Fibroblast of lung (primary cell): ENCODE measurements at regions not wholly inside any gene's neighbourhood (a gene's known extent, or its start where the extent isn't known, plus 50 kb on each side); places are given as distances from the start of the nearest gene placed in this dataset.

Experiments
- DNase-seq, 2 donors: peaks; one replicate each; pipeline versions ENCODE4 v3.0.0 to v3.0.0-alpha.2; 2010; ENCODE audit warnings: low read depth in 2 of 2
- H2AFZ ChIP-seq: 2 replicates; pipeline ENCODE4 v1.5.1; 2012; ENCODE audit warnings: low read length, control low read depth, inconsistent platforms
- H3K27ac ChIP-seq: 2 replicates; pipeline ENCODE4 v1.5.1; 2011; ENCODE audit warnings: low read length, control low read depth; ENCODE audit not compliant: insufficient read depth
- H3K27me3 ChIP-seq: 2 replicates; pipeline ENCODE4 v1.5.1; 2011; ENCODE audit warnings: mild to moderate bottlenecking, low read length; ENCODE audit not compliant: control insufficient read depth, insufficient read depth
- H3K36me3 ChIP-seq: 2 replicates; pipeline ENCODE4 v1.5.1; 2011; ENCODE audit warnings: low read length; ENCODE audit not compliant: control insufficient read depth, insufficient read depth
- H3K4me1 ChIP-seq: 2 replicates; pipeline ENCODE4 v1.5.1; 2011; ENCODE audit warnings: low read length; ENCODE audit not compliant: control insufficient read depth, insufficient read depth; ENCODE audit errors: extremely low read depth
- H3K4me2 ChIP-seq: 2 replicates; pipeline ENCODE4 v1.5.1; 2011; ENCODE audit warnings: low read length, control low read depth; ENCODE audit not compliant: insufficient read depth; ENCODE audit errors: extremely low read depth
- H3K4me3 ChIP-seq, 4 experiments: fragments of 200-600 bp in 1 of 4; sonication (generic) in 1 of 4; replicated peaks in 1 of 4; 2 replicates each; pipeline ENCODE4 v1.5.1; 2011 to 2016; ENCODE audit warnings: low read length in 4 of 4, low read depth in 3 of 4, mild to moderate bottlenecking in 3 of 4, control low read depth in 2 of 4, inconsistent platforms in 1 of 4, mixed read lengths in 1 of 4; ENCODE audit not compliant: insufficient read depth in 1 of 4; ENCODE audit errors: control extremely low read depth in 1 of 4
- H3K79me2 ChIP-seq: 2 replicates; pipeline ENCODE4 v1.5.1; 2012; ENCODE audit warnings: mild to moderate bottlenecking, low read length, inconsistent platforms; ENCODE audit not compliant: control insufficient read depth, insufficient read depth
- H3K9ac ChIP-seq: 2 replicates; pipeline ENCODE4 v1.5.1; 2011; ENCODE audit warnings: mild to moderate bottlenecking, low read length, control low read depth; ENCODE audit not compliant: insufficient read depth
- H3K9me3 ChIP-seq: 2 replicates; pipeline ENCODE4 v1.5.1; 2012; ENCODE audit warnings: low read depth, low read length; ENCODE audit not compliant: control insufficient read depth, insufficient read depth
- H4K20me1 ChIP-seq: 2 replicates; pipeline ENCODE4 v1.5.1; 2011; ENCODE audit warnings: low read length; ENCODE audit not compliant: control insufficient read depth, insufficient read depth; ENCODE audit errors: extremely low read depth
- CTCF ChIP-seq, 2 donors: IDR thresholded peaks in 1 of 2; conservative IDR thresholded peaks in 1 of 2; 1 replicate in 1 of 2; 2 replicates in 1 of 2; pipeline ENCODE4 v1.5.1; 2011 to 2012; ENCODE audit warnings: low read length in 2 of 2, control low read depth in 1 of 2, inconsistent platforms in 1 of 2, low read depth in 1 of 2, mild to moderate bottlenecking in 1 of 2
- EZH2 ChIP-seq: IDR thresholded peaks from 2 replicates; pipeline ENCODE4 v1.5.1; 2012; ENCODE audit warnings: low read length, control low read depth, mild to moderate bottlenecking; ENCODE audit errors: missing control alignments

- no peak for DNase-seq
- Histone ChIP-seq H3K79me2 (no peaks in the 10 kb centered on the region), H3K9ac (no peak overlapping the region), H3K4me2 (no peak overlapping the region), H3K9me3 (no peaks in the 10 kb centered on the region), H3K4me1 (no peaks in the 10 kb centered on the region), H4K20me1 (no peaks in the 10 kb centered on the region), H2AFZ (no peak overlapping the region), H3K4me3 (no peak overlapping the region), H3K27me3 (no peaks in the 10 kb centered on the region), H3K36me3 (no peaks in the 10 kb centered on the region), H3K27ac (no peak overlapping the region)
- TF ChIP-seq EZH2 (no peak), CTCF (conservative IDR thresholded peaks at IDR 0.05 in 1 of 2, IDR thresholded peaks at IDR 0.05 in 1 of 2; ENCODE audit: low read depth in 1 of 2, low read length in 2 of 2) (no peak)
Observed at GRCh38 chr3:94460931-94461330, 398.1 kb downstream of the NSUN3 start.

- Histone ChIP-seq H3K4me2 (no peak overlapping the region), H4K20me1 (no peaks in the 10 kb centered on the region)
Observed at GRCh38 chr3:94462931-94463330, 400.1 kb downstream of the NSUN3 start.

GRCh38 chr3:94472511-94472910, 409.6 kb downstream of the NSUN3 start:
- no peak for DNase-seq
- H3K9ac ChIP-seq: no peak overlapping the region
- no peak overlapping the region for H3K4me2 ChIP-seq
- no peaks in the 10 kb centered on the region for H3K36me3 ChIP-seq
- no peak overlapping the region for H3K4me3 ChIP-seq
- no peaks in the 10 kb centered on the region for H3K27me3 ChIP-seq
- no peaks in the 10 kb centered on the region for H3K79me2 ChIP-seq
- no peak overlapping the region for H2AFZ ChIP-seq
- no peak overlapping the region for H3K27ac ChIP-seq
- H3K9me3 ChIP-seq: no peaks in the 10 kb centered on the region
- H4K20me1 ChIP-seq: no peaks in the 10 kb centered on the region
- TF ChIP-seq CTCF (conservative IDR thresholded peaks at IDR 0.05 in 1 of 2, IDR thresholded peaks at IDR 0.05 in 1 of 2; ENCODE audit: low read depth in 1 of 2, low read length in 2 of 2): no peak
- TF ChIP-seq EZH2: no peak
- H3K4me1 ChIP-seq: no peaks in the 10 kb centered on the region

More at GRCh38 chr3:94462931-94463330, 400.1 kb downstream of the NSUN3 start:
- no peaks in the 10 kb centered on the region for H3K36me3 ChIP-seq
- no peak for DNase-seq
- H3K4me1 ChIP-seq: no peaks in the 10 kb centered on the region
- no peak overlapping the region for H2AFZ ChIP-seq
- H3K79me2 ChIP-seq: no peaks in the 10 kb centered on the region
- H3K27ac ChIP-seq: no peak overlapping the region
- no peak overlapping the region for H3K9ac ChIP-seq
- no peaks in the 10 kb centered on the region for H3K9me3 ChIP-seq
- H3K4me3 ChIP-seq: no peak overlapping the region
- TF ChIP-seq EZH2: no peak
- no peak for TF ChIP-seq CTCF (conservative IDR thresholded peaks at IDR 0.05 in 1 of 2, IDR thresholded peaks at IDR 0.05 in 1 of 2; ENCODE audit: low read depth in 1 of 2, low read length in 2 of 2)
- no peaks in the 10 kb centered on the region for H3K27me3 ChIP-seq
